Neural cell (in vitro differentiated cells): ENCODE measurements at regions not wholly inside any gene's neighbourhood (a gene's known extent, or its start where the extent isn't known, plus 50 kb on each side); places are given as distances from the start of the nearest gene placed in this dataset.

ENCODE experiments used
- H2AFZ ChIP-seq: fragments of 200-600, 300-800 bp; sonication (generic), shearing (Covaris generic); 2 replicates; pipeline ENCODE4 v1.6.0; 2014; ENCODE audit warnings: low read depth, mild to moderate bottlenecking, antibody characterized with exemption, low read length, moderate library complexity
- H3F3A ChIP-seq: fragments of 200-600 bp; shearing (Covaris generic); 2 replicates; pipeline ENCODE4 v1.6.1; 2016; ENCODE audit warnings: mild to moderate bottlenecking, moderate library complexity, mixed read lengths, antibody characterized with exemption, low read length; ENCODE audit not compliant: insufficient read depth, poor library complexity, severe bottlenecking
- H3K27ac ChIP-seq: fragments of 200-600, 300-800 bp; sonication (generic), shearing (Covaris generic); 2 replicates; pipeline ENCODE4 v1.5.1; 2014; ENCODE audit warnings: mild to moderate bottlenecking, low read length, moderate library complexity
- H3K27me3 ChIP-seq: fragments of 300-800, 200-600 bp; sonication (generic), shearing (Covaris generic); 2 replicates; pipeline ENCODE4 v1.6.0; 2014; ENCODE audit warnings: mild to moderate bottlenecking, low read depth, low read length, moderate library complexity; ENCODE audit not compliant: insufficient read depth
- H3K36me3 ChIP-seq: fragments of 300-800, 200-600 bp; sonication (generic), shearing (Covaris generic); 2 replicates; pipeline ENCODE4 v1.5.1; 2014; ENCODE audit warnings: mild to moderate bottlenecking, antibody characterized with exemption, low read length, moderate library complexity; ENCODE audit not compliant: insufficient read depth
- H3K4me2 ChIP-seq: fragments of 300-800, 200-600 bp; sonication (generic), shearing (Covaris generic); 2 replicates; pipeline ENCODE4 v1.6.0; 2014; ENCODE audit warnings: mild to moderate bottlenecking, low read length
- H3K4me3 ChIP-seq: fragments of 300-800, 200-600 bp; sonication (generic), shearing (Covaris generic); 2 replicates; pipeline ENCODE4 v1.5.1; 2014; ENCODE audit warnings: mild to moderate bottlenecking, low read length, moderate library complexity
- H3K79me2 ChIP-seq: fragments of 200-600 bp; shearing (Covaris generic); replicated peaks from 2 replicates; pipeline ENCODE4 v1.6.0; 2014; ENCODE audit warnings: mild to moderate bottlenecking, low read length, moderate library complexity; ENCODE audit not compliant: insufficient read depth
- H3K9ac ChIP-seq: fragments of 300-800, 200-600 bp; sonication (generic), shearing (Covaris generic); 2 replicates; pipeline ENCODE4 v1.6.1; 2016; ENCODE audit warnings: mild to moderate bottlenecking, low read length, mixed read lengths
- H3K9me2 ChIP-seq: fragments of 200-600 bp; shearing (Covaris generic); 2 replicates; pipeline ENCODE4 v1.6.1; 2016; ENCODE audit warnings: mild to moderate bottlenecking, low read length, mixed read lengths; ENCODE audit not compliant: insufficient read depth
- H3K9me3 ChIP-seq: fragments of 200-600, 300-800 bp; sonication (generic), shearing (Covaris generic); 2 replicates; pipeline ENCODE4 v1.6.1; 2016; ENCODE audit warnings: mild to moderate bottlenecking, mixed run types, low read length, moderate library complexity, mixed read lengths
- H4K20me1 ChIP-seq: fragments of 200-600 bp; shearing (Covaris generic); 2 replicates; pipeline ENCODE4 v1.6.1; 2016; ENCODE audit warnings: mild to moderate bottlenecking, mixed run types; ENCODE audit not compliant: insufficient read depth
- CTCF ChIP-seq: fragments of 450-650 bp; IDR thresholded peaks from 2 replicates; pipeline ENCODE4 v1.5.1; 2014; ENCODE audit warnings: antibody characterized with exemption, mild to moderate bottlenecking, moderate library complexity; ENCODE audit not compliant: poor library complexity, severe bottlenecking
- EP300 ChIP-seq: fragments of 450-650 bp; conservative IDR thresholded peaks from 2 replicates; pipeline ENCODE4 v1.6.1; 2014; ENCODE audit warnings: antibody characterized with exemption, mild to moderate bottlenecking, moderate library complexity; ENCODE audit not compliant: poor library complexity, severe bottlenecking
- EZH2 ChIP-seq: fragments of 200-600, 300-800 bp; shearing (Covaris generic), sonication (generic); IDR thresholded peaks from 2 replicates; pipeline ENCODE4 v1.6.1; 2014; ENCODE audit warnings: antibody characterized with exemption, low read length, borderline replicate concordance, mild to moderate bottlenecking; ENCODE audit not compliant: insufficient read depth, poor library complexity, severe bottlenecking
- MXI1 ChIP-seq: fragments of 450-650 bp; conservative IDR thresholded peaks from 2 replicates; pipeline ENCODE4 v1.6.1; 2014; ENCODE audit warnings: antibody characterized with exemption, mild to moderate bottlenecking; ENCODE audit not compliant: poor library complexity, severe bottlenecking
- POLR2AphosphoS5 ChIP-seq: IDR thresholded peaks from 2 replicates; pipeline ENCODE4 v1.6.1; 2012
- RAD21 ChIP-seq: fragments of 450-650 bp; conservative IDR thresholded peaks from 2 replicates; pipeline ENCODE4 v1.6.1; 2014; ENCODE audit warnings: antibody characterized with exemption, mild to moderate bottlenecking, moderate library complexity
- SMC3 ChIP-seq: fragments of 450-650 bp; conservative IDR thresholded peaks from 2 replicates; pipeline ENCODE4 v1.6.1; 2014; ENCODE audit warnings: antibody characterized with exemption, mild to moderate bottlenecking, moderate library complexity; ENCODE audit not compliant: poor library complexity
- TAF1 ChIP-seq: IDR thresholded peaks from 2 replicates; pipeline ENCODE4 v1.6.1; 2012; ENCODE audit warnings: low read depth

GRCh38 chr18:53907921-53908320, 316.5 kb downstream of the MBD2 start:
- H3K4me3 ChIP-seq, result no peak overlapping the region
- no peaks in the 10 kb centered on the region for H3K79me2 ChIP-seq
- no peak overlapping the region for H3K4me2 ChIP-seq
- H3K27ac ChIP-seq, result no peak overlapping the region
- H3K27me3 ChIP-seq, result no peaks in the 10 kb centered on the region
- H3K36me3 ChIP-seq, result no peaks in the 10 kb centered on the region
- no peaks in the 10 kb centered on the region for H4K20me1 ChIP-seq
- H3K9ac ChIP-seq, result no peak overlapping the region
- TF ChIP-seq MXI1, result no peak
- TF ChIP-seq TAF1, result no peak
- no peak for TF ChIP-seq EP300
- H3K9me2 ChIP-seq, result no peaks in the 10 kb centered on the region
- no peaks in the 10 kb centered on the region for H3F3A ChIP-seq
- H3K9me3 ChIP-seq, result no peaks in the 10 kb centered on the region
- no peak overlapping the region for H2AFZ ChIP-seq

GRCh38 chr18:53906681-53907080, 317.8 kb downstream of the MBD2 start:
- Histone ChIP-seq H4K20me1 (no peaks in the 10 kb centered on the region), H3K36me3 (no peaks in the 10 kb centered on the region), H3F3A (no peaks in the 10 kb centered on the region), H3K9ac (no peak overlapping the region), H3K4me3 (no peak overlapping the region), H2AFZ (no peak overlapping the region), H3K27ac (no peak overlapping the region), H3K9me2 (no peaks in the 10 kb centered on the region), H3K79me2 (no peaks in the 10 kb centered on the region), H3K4me2 (no peak overlapping the region), H3K9me3 (no peaks in the 10 kb centered on the region), H3K27me3 (no peaks in the 10 kb centered on the region)
- TF ChIP-seq RAD21 (no peak), EP300 (no peak), CTCF (no peak), SMC3 (no peak)

DNA sequence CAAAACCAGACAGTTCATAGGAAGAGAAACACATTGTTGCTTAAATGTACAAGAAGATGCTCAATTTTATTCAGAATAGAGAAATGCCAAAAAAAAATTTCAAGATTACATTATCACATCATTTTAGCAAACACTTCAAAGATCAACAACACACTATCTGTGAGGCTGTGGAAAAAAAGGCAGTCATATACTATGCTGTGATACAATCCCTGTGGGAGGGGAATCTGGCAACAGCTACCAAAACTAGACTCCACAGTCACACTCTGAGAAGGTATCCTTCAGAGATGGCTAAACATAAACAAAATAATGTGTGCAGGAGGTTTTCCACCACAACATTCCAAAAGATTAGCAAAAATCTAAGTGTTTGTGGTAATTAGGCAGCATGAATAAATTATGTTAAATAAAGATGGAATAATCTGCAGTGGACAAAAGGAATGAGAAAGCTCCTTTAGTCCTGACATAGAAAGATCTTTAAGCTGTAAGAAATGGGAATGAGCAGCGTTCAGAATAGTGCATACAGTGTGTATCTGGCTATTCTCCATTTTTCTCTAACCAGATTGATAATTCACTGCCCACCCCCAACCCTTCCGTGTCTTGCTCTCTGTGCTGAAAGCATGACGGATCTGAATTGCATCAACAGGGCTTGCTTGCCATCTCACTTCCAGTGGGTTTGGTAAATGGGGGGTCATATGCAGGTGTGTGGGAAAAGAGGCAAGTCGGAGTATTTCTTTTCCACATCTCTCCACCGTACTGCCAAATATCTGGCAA, 329.6 kb downstream of the MBD2 start:
- Histone ChIP-seq H3F3A (no peaks in the 10 kb centered on the region), H2AFZ (no peak overlapping the region), H3K9me3 (no peaks in the 10 kb centered on the region), H3K9ac (no peak overlapping the region), H3K4me2 (no peak overlapping the region), H3K4me3 (no peak overlapping the region), H3K27ac (no peak overlapping the region), H3K36me3 (no peaks in the 10 kb centered on the region), H4K20me1 (no peaks in the 10 kb centered on the region), H3K79me2 (no peaks in the 10 kb centered on the region), H3K27me3 (no peaks in the 10 kb centered on the region), H3K9me2 (no peaks in the 10 kb centered on the region)
- no peak for TF ChIP-seq POLR2AphosphoS5
- TF ChIP-seq SMC3, result no peak
- no peak for TF ChIP-seq EZH2
- no peak for TF ChIP-seq TAF1
